Central memory CD4-positive, alpha-beta T cell (primary cell): ENCODE measurements at regions not wholly inside any gene's neighbourhood (a gene's known extent, or its start where the extent isn't known, plus 50 kb on each side); places are given as distances from the start of the nearest gene placed in this dataset.
"Not testable (repeated sequence)": the region's sequence is repeated elsewhere in the genome, so short reads cannot be mapped to it uniquely, and the experiment has no call there.

Experiments
- DNase-seq: peaks from one replicate; pipeline ENCODE4 v3.0.0; 2022

- no peak for DNase-seq
These were observed 172.3 kb upstream of the SOX6 start for GRCh38 chr11:16528639-16529038.

GRCh38 chr11:16527525-16528246 lies 171.3 kb upstream of the SOX6 start:
- no peak for DNase-seq

- DNase-seq = no peak
These were observed 170.6 kb upstream of the SOX6 start for GRCh38 chr11:16526947-16527346.

- DNase-seq = not testable (repeated sequence)
These were observed 164.4 kb upstream of the SOX6 start for GRCh38 chr11:16520713-16521112.

GRCh38 chr11:16512899-16513241 lies 156.5 kb upstream of the SOX6 start:
- DNase-seq = no peak

- DNase-seq = no peak
These were observed 156.0 kb upstream of the SOX6 start for GRCh38 chr11:16512198-16512898.

- no peak for DNase-seq
These were observed 155.1 kb upstream of the SOX6 start for GRCh38 chr11:16511116-16512114.

GRCh38 chr11:16505481-16505880 lies 149.1 kb upstream of the SOX6 start:
- DNase-seq = no peak

GRCh38 chr11:16503891-16504290 lies 147.5 kb upstream of the SOX6 start:
- not testable (repeated sequence) for DNase-seq

- no peak for DNase-seq
These were observed 138.8 kb upstream of the SOX6 start for GRCh38 chr11:16494918-16495691.

GRCh38 chr11:16484434-16484833 lies 128.1 kb upstream of the SOX6 start:
- no peak for DNase-seq

GRCh38 chr11:16474659-16475058 lies 118.3 kb upstream of the SOX6 start:
- DNase-seq = no peak

GRCh38 chr11:16469968-16470367 lies 113.6 kb upstream of the SOX6 start:
- no peak for DNase-seq

GRCh38 chr11:16468735-16469453 lies 112.5 kb upstream of the SOX6 start:
- DNase-seq = no peak

- DNase-seq = no peak
These were observed 104.2 kb upstream of the SOX6 start for GRCh38 chr11:16460508-16460907.

GRCh38 chr11:16456366-16456765 lies 100.0 kb upstream of the SOX6 start:
- DNase-seq = no peak

GRCh38 chr11:16454289-16454863 lies 98.0 kb upstream of the SOX6 start:
- no peak for DNase-seq

GRCh38 chr11:16448123-16448717 lies 91.9 kb upstream of the SOX6 start:
- no peak for DNase-seq

GRCh38 chr11:16441461-16441860 lies 85.1 kb upstream of the SOX6 start:
- DNase-seq = no peak

- no peak for DNase-seq
These were observed 83.8 kb upstream of the SOX6 start for GRCh38 chr11:16440136-16440535.

- no peak for DNase-seq
These were observed 77.7 kb upstream of the SOX6 start for GRCh38 chr11:16434036-16434435.
